K562 (cell line): ENCODE measurements at regions not wholly inside any gene's neighbourhood (a gene's known extent, or its start where the extent isn't known, plus 50 kb on each side); places are given as distances from the start of the nearest gene placed in this dataset.

Experiments
- ATAC-seq: fragments of 200-7000 bp; cut with Tn5 transposase; 3 replicates; pipeline ENCODE4 v1.9.1; 2020; ENCODE audit warnings: moderate library complexity
- BruUV-seq: library from RNA; stranded (reverse); fragments of 400-500 nt; replicated peaks from 2 replicates; lab custom pipeline; 2021; lab: Mats Ljungman, UMichigan
- CTCF ChIA-PET: fragments of 300-600 bp; formaldehyde crosslinking; extraction: SDS; loops from one replicate; lab custom pipeline; 2021; ENCODE audit warnings: low intra/inter-chr PET ratio; lab: Yijun Ruan, JAX
- POLR2A ChIA-PET: fragments of 300-600, 350-650 bp; sonication (Branson Sonifier 250); formaldehyde crosslinking; extraction: SDS; loops from one replicate; lab custom pipeline; 2021; ENCODE audit warnings: antibody characterized with exemption, inconsistent platforms; lab: Yijun Ruan, JAX
- DNase-seq, 4 experiments: peaks; one replicate each; pipeline versions ENCODE4 v3.0.0 to v3.0.0-alpha.2; 2011 to 2018; ENCODE audit warnings: low spot score in 3 of 4, mixed read lengths in 3 of 4; ENCODE audit errors: extremely low read depth in 1 of 4
- FAIRE-seq: peaks from 2 replicates; lab custom pipeline; 2011; peaks lifted over from hg19 to GRCh38; lab: Jason Lieb, UNC
- H2AFZ ChIP-seq: 2 replicates; pipeline ENCODE4 v1.6.0; 2011; ENCODE audit warnings: low read depth, low read length, control low read depth, inconsistent platforms
- H3K27ac ChIP-seq: fragments of 200-600 bp; 3 replicates; pipeline ENCODE4 v1.8.0; 2011; ENCODE audit warnings: low read depth, mild to moderate bottlenecking, control low read depth, inconsistent platforms, low read length, moderate library complexity, mixed read lengths; ENCODE audit errors: extremely low read depth
- H3K27me3 ChIP-seq, 2 experiments: fragments of 300-600 bp in 1 of 2; 2 replicates in 1 of 2; 3 replicates in 1 of 2; pipeline versions ENCODE4 v1.6.0 to v1.8.0; 2011; ENCODE audit warnings: inconsistent platforms in 2 of 2, low read length in 2 of 2, mild to moderate bottlenecking in 1 of 2, mixed read lengths in 1 of 2, moderate library complexity in 1 of 2; ENCODE audit not compliant: control insufficient read depth in 2 of 2, insufficient read depth in 2 of 2
- H3K36me3 ChIP-seq: fragments of 300-600 bp; 3 replicates; pipeline ENCODE4 v1.8.0; 2011; ENCODE audit warnings: mild to moderate bottlenecking, low read length, inconsistent platforms; ENCODE audit not compliant: control insufficient read depth, insufficient read depth
- H3K4me1 ChIP-seq, 2 experiments: fragments of 200-600 bp in 1 of 2; replicated peaks in 1 of 2; 2 replicates in 1 of 2; 3 replicates in 1 of 2; pipeline versions ENCODE4 v1.5.1 to v1.8.0; 2011; ENCODE audit warnings: inconsistent platforms in 2 of 2, low read length in 2 of 2, mild to moderate bottlenecking in 1 of 2, mixed read lengths in 1 of 2, moderate library complexity in 1 of 2; ENCODE audit not compliant: control insufficient read depth in 2 of 2, insufficient read depth in 2 of 2
- H3K4me2 ChIP-seq: 2 replicates; pipeline ENCODE4 v1.6.1; 2011; ENCODE audit warnings: low read length, control low read depth, inconsistent platforms, mixed read lengths; ENCODE audit not compliant: insufficient read depth
- H3K4me3 ChIP-seq: fragments of 200-600 bp; sonication (generic), shearing (Covaris generic); 2 replicates; pipeline ENCODE4 v1.5.1; 2016; ENCODE audit warnings: control low read depth, inconsistent platforms
- H3K79me2 ChIP-seq: fragments of 200-600 bp; 3 replicates; pipeline ENCODE4 v1.8.0; 2011; ENCODE audit warnings: low read length, inconsistent platforms; ENCODE audit not compliant: control insufficient read depth, insufficient read depth
- H3K9ac ChIP-seq, 2 experiments: 2 replicates each; pipeline versions ENCODE4 v1.6.0 to v1.6.1; 2011; ENCODE audit warnings: low read depth in 2 of 2, low read length in 2 of 2, control low read depth in 1 of 2, inconsistent platforms in 1 of 2, mild to moderate bottlenecking in 1 of 2, mixed read lengths in 1 of 2; ENCODE audit not compliant: insufficient read depth in 1 of 2
- H3K9me1 ChIP-seq: one replicate; pipeline ENCODE4 v1.6.0; 2011; ENCODE audit warnings: inconsistent platforms, mild to moderate bottlenecking, low read length, moderate library complexity; ENCODE audit not compliant: control insufficient read depth, insufficient read depth
- H3K9me3 ChIP-seq: replicated peaks from 2 replicates; pipeline ENCODE4 v1.5.1; 2011; ENCODE audit warnings: low read depth, low read length, inconsistent platforms; ENCODE audit not compliant: control insufficient read depth, insufficient read depth
- H4K20me1 ChIP-seq: replicated peaks from 2 replicates; pipeline ENCODE4 v1.6.1; 2011; ENCODE audit warnings: low read length, inconsistent platforms, mixed read lengths; ENCODE audit not compliant: control insufficient read depth, insufficient read depth
- ETS2 ChIP-seq: IDR thresholded peaks from 2 replicates; pipeline ENCODE4 v1.6.1; 2016; ENCODE audit warnings: borderline replicate concordance, missing genetic modification characterization, mild to moderate bottlenecking, moderate library complexity, missing compliant biosample characterization; ENCODE audit not compliant: poor library complexity, severe bottlenecking
- GABPB2 ChIP-seq: fragments of 250-450 bp; sonication (Bioruptor Pico); conservative IDR thresholded peaks from 2 replicates; pipeline ENCODE4 v1.5.1; 2021; ENCODE audit warnings: mild to moderate bottlenecking
- MAFF ChIP-seq: IDR thresholded peaks from 2 replicates; pipeline ENCODE4 v1.6.1; 2012; ENCODE audit warnings: low read length, improper control_type of control experiment
- WGBS: fragments of 100-300 bp; shearing (Covaris generic); methylation state at CpG from one replicate; pipeline ENCODE4 v1.1.6; 2016; ENCODE audit warnings: low coverage, mixed read lengths; ENCODE audit not compliant: insufficient coverage; ENCODE audit errors: missing lambda C conversion rate; 5-methylcytosine and 5-hydroxymethylcytosine counted together
- in situ Hi-C: fragments of 300-500 bp; cut with MboI; formaldehyde crosslinking; loops from 4 replicates; pipeline ENCODE4 v1.15.0; 2018; ENCODE audit warnings: inconsistent platforms, mixed read lengths
- intact Hi-C: fragments of 100-400 bp; cut with micrococcal nuclease; formaldehyde crosslinking; loops from 2 replicates; pipeline ENCODE4 v1.14.2; 2022
- TF ChIP-seq, protein P1 (sequence below), 2 experiments: fragments of 450-650 bp in 1 of 2; sonication (generic) in 1 of 2; formaldehyde crosslinking in 1 of 2; IDR thresholded peaks in 1 of 2; conservative IDR thresholded peaks in 1 of 2; 2 replicates each; pipeline versions ENCODE4 v1.6.1 to v1.8.1; 2016 to 2023; ENCODE audit warnings: mild to moderate bottlenecking in 2 of 2, moderate library complexity in 2 of 2, inconsistent platforms in 1 of 2, missing genetic modification reagents in 1 of 2
- TF ChIP-seq, protein P2 (sequence below), 2 experiments: fragments of 450-650 bp; IDR thresholded peaks; 2 replicates each; pipeline ENCODE4 v1.6.1; 2016; ENCODE audit warnings: mild to moderate bottlenecking in 2 of 2, borderline replicate concordance in 1 of 2, low read depth in 1 of 2, moderate library complexity in 1 of 2

DNA sequence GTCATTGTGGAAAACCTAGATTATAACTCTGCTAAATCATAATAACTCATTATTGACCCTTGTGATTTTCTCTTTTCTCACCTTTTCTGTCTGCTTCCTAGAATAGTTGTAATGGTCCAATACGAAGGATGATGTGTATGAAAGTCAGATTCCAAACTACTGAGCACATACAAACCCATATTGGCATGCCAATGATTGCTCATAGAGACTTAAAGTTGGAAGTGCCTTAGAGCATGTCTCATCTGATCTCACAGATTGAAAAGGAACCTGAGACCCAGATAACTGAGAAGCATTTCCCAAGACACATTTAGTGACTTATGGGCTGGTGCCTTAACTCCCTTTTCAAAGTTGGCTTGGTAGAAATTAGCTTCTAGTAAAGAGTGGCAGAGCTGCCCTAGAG lies 594.3 kb downstream of the REEP3 start:
- CTCF ChIA-PET = no interaction called here
- no peak for DNase-seq
- Histone ChIP-seq H3K9me1 (no peaks in the 10 kb centered on the region), H3K27me3 (no peaks in the 10 kb centered on the region), H4K20me1 (no peaks in the 10 kb centered on the region), H3K9me3 (no peaks in the 10 kb centered on the region), H3K4me1 (no peaks in the 10 kb centered on the region), H3K36me3 (no peaks in the 10 kb centered on the region), H3K27ac (no peak overlapping the region), H3K4me3 (no peak overlapping the region), H3K79me2 (no peaks in the 10 kb centered on the region), H3K9ac (no peak overlapping the region), H2AFZ (no peak overlapping the region), H3K4me2 (no peak overlapping the region)
- FAIRE-seq = no peak
- TF ChIP-seq, protein P1, sequence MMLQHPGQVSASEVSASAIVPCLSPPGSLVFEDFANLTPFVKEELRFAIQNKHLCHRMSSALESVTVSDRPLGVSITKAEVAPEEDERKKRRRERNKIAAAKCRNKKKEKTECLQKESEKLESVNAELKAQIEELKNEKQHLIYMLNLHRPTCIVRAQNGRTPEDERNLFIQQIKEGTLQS (IDR thresholded peaks at IDR 0.05) = no peak
- TF ChIP-seq, protein P1 (CRISPR knock-in tag; conservative IDR thresholded peaks at IDR 0.05) = no peak
- TF ChIP-seq MAFF (no peak), GABPB2 (CRISPR knock-in tag) (no peak), ETS2 (no peak)
- TF ChIP-seq, protein P2, sequence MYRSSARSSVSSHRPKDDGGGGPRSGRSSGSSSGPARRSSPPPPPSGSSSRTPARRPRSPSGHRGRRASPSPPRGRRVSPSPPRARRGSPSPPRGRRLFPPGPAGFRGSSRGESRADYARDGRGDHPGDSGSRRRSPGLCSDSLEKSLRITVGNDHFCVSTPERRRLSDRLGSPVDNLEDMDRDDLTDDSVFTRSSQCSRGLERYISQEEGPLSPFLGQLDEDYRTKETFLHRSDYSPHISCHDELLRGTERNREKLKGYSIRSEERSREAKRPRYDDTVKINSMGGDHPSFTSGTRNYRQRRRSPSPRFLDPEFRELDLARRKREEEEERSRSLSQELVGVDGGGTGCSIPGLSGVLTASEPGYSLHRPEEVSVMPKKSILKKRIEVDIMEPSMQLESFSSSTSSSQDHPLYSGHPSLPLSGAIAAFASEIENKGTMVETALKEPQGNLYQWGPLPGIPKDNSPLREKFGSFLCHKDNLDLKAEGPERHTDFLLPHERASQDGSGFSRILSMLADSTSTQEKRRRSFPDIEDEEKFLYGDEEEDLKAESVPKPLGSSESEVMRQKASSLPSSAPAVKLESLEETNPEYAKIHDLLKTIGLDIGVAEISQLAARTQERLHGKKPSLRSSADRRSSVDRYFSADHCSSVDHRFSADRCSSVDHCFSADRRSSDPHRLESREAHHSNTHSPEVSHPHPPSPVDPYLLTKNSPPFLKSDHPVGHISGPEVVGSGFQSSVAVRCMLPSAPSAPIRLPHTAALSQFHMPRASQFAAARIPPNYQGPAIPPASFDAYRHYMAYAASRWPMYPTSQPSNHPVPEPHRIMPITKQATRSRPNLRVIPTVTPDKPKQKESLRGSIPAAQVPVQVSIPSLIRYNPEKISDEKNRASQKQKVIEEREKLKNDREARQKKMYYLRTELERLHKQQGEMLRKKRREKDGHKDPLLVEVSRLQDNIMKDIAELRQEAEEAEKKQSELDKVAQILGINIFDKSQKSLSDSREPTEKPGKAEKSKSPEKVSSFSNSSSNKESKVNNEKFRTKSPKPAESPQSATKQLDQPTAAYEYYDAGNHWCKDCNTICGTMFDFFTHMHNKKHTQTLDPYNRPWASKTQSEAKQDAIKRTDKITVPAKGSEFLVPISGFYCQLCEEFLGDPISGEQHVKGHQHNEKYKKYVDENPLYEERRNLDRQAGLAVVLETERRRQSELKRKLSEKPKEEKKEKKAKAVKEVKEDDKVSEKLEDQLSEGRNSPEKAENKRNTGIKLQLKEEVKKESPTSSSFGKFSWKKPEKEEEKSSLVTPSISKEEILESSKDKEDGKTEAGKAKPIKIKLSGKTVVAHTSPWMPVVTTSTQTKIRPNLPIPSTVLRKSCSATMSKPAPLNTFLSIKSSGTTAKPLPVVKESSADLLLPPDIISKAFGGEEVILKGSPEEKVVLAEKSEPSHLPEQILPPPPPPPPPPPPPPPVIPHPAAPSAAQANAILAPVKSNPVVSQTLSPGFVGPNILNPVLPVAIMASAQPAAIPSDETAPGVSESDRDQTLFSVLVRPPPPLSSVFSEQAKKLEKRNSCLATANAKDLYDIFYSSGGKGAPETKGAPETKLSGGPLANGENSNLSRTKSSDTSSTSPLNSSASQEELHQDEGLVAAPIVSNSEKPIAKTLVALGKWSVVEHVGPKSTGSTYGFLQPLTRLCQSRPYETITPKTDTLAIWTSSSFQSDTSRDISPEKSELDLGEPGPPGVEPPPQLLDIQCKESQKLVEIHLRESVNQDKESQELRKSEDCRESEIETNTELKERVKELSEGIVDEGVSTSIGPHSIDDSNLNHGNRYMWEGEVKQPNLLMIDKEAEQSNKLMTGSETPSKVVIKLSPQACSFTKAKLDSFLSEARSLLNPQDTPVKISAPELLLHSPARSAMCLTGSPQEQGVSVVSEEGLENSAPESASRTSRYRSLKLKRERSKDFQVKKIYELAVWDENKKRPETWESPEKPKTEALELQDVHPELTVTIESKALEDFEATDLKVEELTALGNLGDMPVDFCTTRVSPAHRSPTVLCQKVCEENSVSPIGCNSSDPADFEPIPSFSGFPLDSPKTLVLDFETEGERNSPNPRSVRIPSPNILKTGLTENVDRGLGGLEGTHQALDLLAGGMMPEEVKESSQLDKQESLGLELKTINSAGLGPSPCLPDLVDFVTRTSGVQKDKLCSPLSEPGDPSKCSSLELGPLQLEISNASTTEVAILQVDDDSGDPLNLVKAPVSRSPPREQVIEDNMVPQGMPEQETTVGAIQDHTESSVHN (IDR thresholded peaks at IDR 0.05; ENCODE audit: borderline replicate concordance in 1 of 2, low read depth in 1 of 2) = no peak
- intact Hi-C loops = no loop called here
- in situ Hi-C loops = no loop called here
- POLR2A ChIA-PET = no interaction called here
- ATAC-seq = no peak
- no TSS peak for BruUV-seq
- 0% methylated on average over 1 of the region's 1 CpG for WGBS
